Prostate gland (tissue), 2 donors: ENCODE measurements at regions not wholly inside any gene's neighbourhood (a gene's known extent, or its start where the extent isn't known, plus 50 kb on each side); places are given as distances from the start of the nearest gene placed in this dataset.

ENCODE experiments used
- DNase-seq: peaks from one replicate; pipeline ENCODE4 v3.0.0-alpha.2; 2019; ENCODE audit warnings: low spot score
- H3K27ac ChIP-seq, 2 donors: fragments of 200-600 bp; sonication (generic); 2 replicates each; pipeline ENCODE4 v1.5.1; 2017 to 2019
- H3K27me3 ChIP-seq: fragments of 200-600 bp; sonication (generic); replicated peaks from 2 replicates; pipeline ENCODE4 v1.5.1; 2019; ENCODE audit not compliant: insufficient read depth
- H3K36me3 ChIP-seq, 2 donors: fragments of 200-600 bp; sonication (generic); 1 replicate in 1 of 2; 2 replicates in 1 of 2; pipeline versions ENCODE4 v1.5.1 to v1.8.1; 2017 to 2019
- H3K4me1 ChIP-seq: fragments of 200-600 bp; sonication (generic); replicated peaks from 2 replicates; pipeline ENCODE4 v1.5.1; 2019
- H3K4me3 ChIP-seq, 2 donors: fragments of 200-600 bp; sonication (generic); 2 replicates each; pipeline ENCODE4 v1.5.1; 2017 to 2019
- H3K9me3 ChIP-seq: fragments of 200-600 bp; sonication (generic); 2 replicates; pipeline ENCODE4 v1.5.1; 2017
- CTCF ChIP-seq, 4 experiments: fragments of 200-600 bp in 2 of 4; fragments of 450-650 bp in 2 of 4; sonication (generic) in 2 of 4; IDR thresholded peaks; 1 replicate in 3 of 4; 2 replicates in 1 of 4; pipeline ENCODE4 v1.5.1; 2016 to 2019; ENCODE audit warnings: antibody characterized with exemption in 4 of 4, mild to moderate bottlenecking in 2 of 4, moderate library complexity in 2 of 4
- POLR2A ChIP-seq: fragments of 450-650 bp; IDR thresholded peaks from one replicate; pipeline ENCODE4 v1.6.1; 2016; ENCODE audit warnings: antibody characterized with exemption, mild to moderate bottlenecking
- POLR2AphosphoS5 ChIP-seq: sonication (generic); formaldehyde crosslinking; IDR thresholded peaks from one replicate; pipeline ENCODE4 v1.6.1; 2017; ENCODE audit warnings: antibody characterized with exemption
- WGBS: methylation state at CpG from one replicate; pipeline ENCODE4 v1.1.5; 2018; 5-methylcytosine and 5-hydroxymethylcytosine counted together
- intact Hi-C: fragments of 100-400 bp; cut with DNase I; formaldehyde crosslinking; loops from one replicate; pipeline ENCODE4 v1.14.2; 2022

- DNase-seq: no peak
- Histone ChIP-seq H3K4me1 (no peaks in the 10 kb centered on the region), H3K9me3 (no peaks in the 10 kb centered on the region), H3K27ac (no peak overlapping the region), H3K4me3 (no peak overlapping the region), H3K27me3 (no peaks in the 10 kb centered on the region), H3K36me3 (no peaks in the 10 kb centered on the region)
- 94% methylated on average over 7 of the region's 7 CpGs for WGBS
- TF ChIP-seq POLR2A: no peak
- no peak for TF ChIP-seq POLR2AphosphoS5
- no peak for TF ChIP-seq CTCF (IDR thresholded peaks at IDR 0.05)
- intact Hi-C loops: no loop called here
Measured at GRCh38 chr2:382728-383022, 94.8 kb upstream of the ALKAL2 start.

- no peaks in the 10 kb centered on the region for H3K36me3 ChIP-seq
- no peak for DNase-seq
- TF ChIP-seq POLR2A: no peak
- no peak for TF ChIP-seq CTCF (IDR thresholded peaks at IDR 0.05)
- TF ChIP-seq POLR2AphosphoS5: no peak
- H3K9me3 ChIP-seq: no peaks in the 10 kb centered on the region
- no peak overlapping the region for H3K4me3 ChIP-seq
- H3K4me1 ChIP-seq: no peaks in the 10 kb centered on the region
- WGBS: 75% methylated on average over 20 of the region's 20 CpGs
- intact Hi-C loops: no loop called here
- no peaks in the 10 kb centered on the region for H3K27me3 ChIP-seq
- no peak overlapping the region for H3K27ac ChIP-seq
Measured at GRCh38 chr2:381941-382727, 94.2 kb upstream of the ALKAL2 start.

GRCh38 chr2:381181-381580 is 93.3 kb upstream of the ALKAL2 start:
- no peak for TF ChIP-seq POLR2A
- no peak for DNase-seq
- intact Hi-C loops: no loop called here
- 93% methylated on average over 10 of the region's 10 CpGs for WGBS
- Histone ChIP-seq H3K9me3 (no peaks in the 10 kb centered on the region), H3K36me3 (no peaks in the 10 kb centered on the region), H3K4me1 (no peaks in the 10 kb centered on the region), H3K27ac (no peak overlapping the region), H3K4me3 (no peak overlapping the region), H3K27me3 (no peaks in the 10 kb centered on the region)

GRCh38 chr2:380772-381171 is 92.9 kb upstream of the ALKAL2 start:
- Histone ChIP-seq H3K4me1 (no peaks in the 10 kb centered on the region), H3K36me3 (no peaks in the 10 kb centered on the region), H3K9me3 (no peaks in the 10 kb centered on the region), H3K4me3 (no peak overlapping the region), H3K27me3 (no peaks in the 10 kb centered on the region), H3K27ac (no peak overlapping the region)
- no peak for DNase-seq
- no peak for TF ChIP-seq CTCF (IDR thresholded peaks at IDR 0.05)
- TF ChIP-seq POLR2AphosphoS5: no peak
- TF ChIP-seq POLR2A: no peak
- WGBS: 94% methylated on average over 7 of the region's 7 CpGs
- intact Hi-C loops: no loop called here

- Histone ChIP-seq H3K9me3 (no peaks in the 10 kb centered on the region), H3K27ac (no peak overlapping the region), H3K4me1 (no peaks in the 10 kb centered on the region), H3K27me3 (no peaks in the 10 kb centered on the region), H3K4me3 (no peak overlapping the region), H3K36me3 (no peaks in the 10 kb centered on the region)
- WGBS: 97% methylated on average over 2 of the region's 2 CpGs
- no peak for DNase-seq
- intact Hi-C loops: no loop called here
- TF ChIP-seq CTCF (IDR thresholded peaks at IDR 0.05): no peak
- TF ChIP-seq POLR2A: no peak
- TF ChIP-seq POLR2AphosphoS5: no peak
Measured at GRCh38 chr2:380221-380620, 92.3 kb upstream of the ALKAL2 start.
